ENCODE measurements at regions not wholly inside any gene's neighbourhood (a gene's known extent, or its start where the extent isn't known, plus 50 kb on each side); places are given as distances from the start of the nearest gene placed in this dataset.

DNA sequence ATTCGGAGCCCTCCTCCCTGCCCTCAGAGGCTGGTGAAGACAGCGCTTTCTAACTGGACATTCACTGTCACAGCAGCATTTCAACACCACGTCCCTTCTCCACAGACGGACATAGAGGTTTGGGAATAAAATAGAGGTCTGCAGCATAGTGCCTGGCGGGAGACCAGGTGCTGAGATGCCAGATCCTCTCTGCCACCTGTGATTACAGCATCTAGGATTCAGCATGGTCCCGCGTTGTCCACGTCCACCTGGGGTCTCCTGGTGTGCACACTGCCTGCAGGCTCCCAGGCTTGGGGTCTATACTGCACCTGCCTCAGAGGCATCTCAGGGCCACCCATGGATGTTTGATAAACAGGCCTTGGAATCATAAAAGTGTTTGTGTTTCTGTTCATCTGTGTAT, 175.5 kb downstream of the TMEM18 start:
- ATAC-seq (0 out of 3 replicates have a peak, but pooled peaks have one; percentile 22), FAIRE-seq (no peak), DNase-seq (ENCODE audit: low spot score) (no peak)
- H3K27ac ChIP-seq (ENCODE audit: extremely low read length, insufficient read depth, low read length), result no peak overlapping the region
- peaks cover 0 to 70% of the 10 kb centered on the region in 2 experiments; a peak in 4 of 5 replicates for H3K27me3 ChIP-seq (ENCODE audit: control insufficient read depth in 1 of 2, insufficient read depth in 2 of 2, low read length in 2 of 2)
- in situ Hi-C loops (cut with HindIII; ENCODE audit: extremely low pct_ligation_motif_present, low pct_unique_long_range_greater_than_20kb) (no loop called here), intact Hi-C loops (cut with micrococcal nuclease; ENCODE audit: unreplicated experiment) (no loop called here)
- no TSS peak for BruUV-seq (replicated peaks)
- no peaks in the 10 kb centered on the region for H3K36me3 ChIP-seq (replicated peaks in 1 of 2; ENCODE audit: control insufficient read depth in 1 of 2, insufficient read depth in 2 of 2, low read length in 2 of 2)
- H3K79me2 ChIP-seq (ENCODE audit: insufficient read depth, low read length), result no peaks in the 10 kb centered on the region
- no peaks in the 10 kb centered on the region for H4K20me1 ChIP-seq (ENCODE audit: insufficient read depth, low read length)
- no peak overlapping the region for H3K4me2 ChIP-seq (ENCODE audit: low read depth, low read length)
- H3K4me3 ChIP-seq (replicated peaks in 1 of 3; ENCODE audit: insufficient read depth in 1 of 3, low read depth in 2 of 3, low read length in 3 of 3), result no peak overlapping the region
- 17% methylated on average over 8 of the region's 8 CpGs for WGBS (ENCODE audit: low lambda C conversion rate)
- no peak overlapping the region for H2AFZ ChIP-seq (ENCODE audit: low read length)
- ChIA-PET POLR2A (no interaction called here), CTCF (ENCODE audit: low intra/inter-chr PET ratio, low total read pairs) (no interaction called here)
- TF ChIP-seq NONO (IDR thresholded peaks at IDR 0.05) (no peak), NONO (CRISPR knock-in tag; conservative IDR thresholded peaks at IDR 0.05) (no peak)
- TF ChIP-seq, protein P1, sequence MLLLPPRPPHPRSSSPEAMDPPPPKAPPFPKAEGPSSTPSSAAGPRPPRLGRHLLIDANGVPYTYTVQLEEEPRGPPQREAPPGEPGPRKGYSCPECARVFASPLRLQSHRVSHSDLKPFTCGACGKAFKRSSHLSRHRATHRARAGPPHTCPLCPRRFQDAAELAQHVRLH (CRISPR knock-in tag; IDR thresholded peaks at IDR 0.05; ENCODE audit: borderline replicate concordance, low read depth), result no peak
- H3K9ac ChIP-seq (ENCODE audit: insufficient read depth, low read depth, low read length), result no peak overlapping the region
- H3K4me1 ChIP-seq (ENCODE audit: insufficient read depth, low read length), result no peaks in the 10 kb centered on the region
- H3K9me3 ChIP-seq (ENCODE audit: low read length), result no peaks in the 10 kb centered on the region

DNA sequence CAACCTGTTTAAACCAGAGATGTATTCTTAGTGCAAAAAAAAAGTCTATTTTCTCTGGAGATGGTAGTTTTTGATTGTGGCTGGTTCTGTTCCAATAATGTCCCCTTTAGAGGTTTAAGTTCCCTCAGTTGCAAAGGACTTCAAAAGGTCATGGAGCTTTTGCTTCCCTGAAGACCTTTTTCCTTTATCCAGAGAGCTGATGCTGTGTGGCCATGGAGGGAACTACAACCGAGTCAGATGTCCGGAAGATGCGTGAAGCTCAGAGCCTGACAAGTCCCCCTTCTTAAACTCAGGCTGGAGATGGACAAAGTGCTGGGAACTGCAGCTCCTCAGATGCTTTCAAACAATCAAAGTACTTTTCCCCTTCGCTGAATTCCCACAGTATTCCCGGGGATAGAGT, 176.1 kb downstream of the TMEM18 start:
- H3K79me2 ChIP-seq (ENCODE audit: insufficient read depth, low read length), result no peaks in the 10 kb centered on the region
- TF ChIP-seq, protein P2, sequence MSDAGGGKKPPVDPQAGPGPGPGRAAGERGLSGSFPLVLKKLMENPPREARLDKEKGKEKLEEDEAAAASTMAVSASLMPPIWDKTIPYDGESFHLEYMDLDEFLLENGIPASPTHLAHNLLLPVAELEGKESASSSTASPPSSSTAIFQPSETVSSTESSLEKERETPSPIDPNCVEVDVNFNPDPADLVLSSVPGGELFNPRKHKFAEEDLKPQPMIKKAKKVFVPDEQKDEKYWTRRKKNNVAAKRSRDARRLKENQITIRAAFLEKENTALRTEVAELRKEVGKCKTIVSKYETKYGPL (CRISPR knock-in tag; IDR thresholded peaks at IDR 0.05), result no peak
- no peak overlapping the region for H3K4me3 ChIP-seq (replicated peaks in 1 of 3; ENCODE audit: insufficient read depth in 1 of 3, low read depth in 2 of 3, low read length in 3 of 3)
- no TSS peak for BruUV-seq (replicated peaks)
- H3K27me3 ChIP-seq (ENCODE audit: control insufficient read depth in 1 of 2, insufficient read depth in 2 of 2, low read length in 2 of 2), result peaks cover 0 to 68% of the 10 kb centered on the region in 2 experiments; a peak in 4 of 5 replicates
- no peak overlapping the region for H3K4me2 ChIP-seq (ENCODE audit: low read depth, low read length)
- H3K36me3 ChIP-seq (replicated peaks in 1 of 2; ENCODE audit: control insufficient read depth in 1 of 2, insufficient read depth in 2 of 2, low read length in 2 of 2), result no peaks in the 10 kb centered on the region
- ATAC-seq, result peak; percentile 91
- DNase-seq (ENCODE audit: low spot score), result no peak
- intact Hi-C loops (cut with micrococcal nuclease; ENCODE audit: unreplicated experiment) (no loop called here), in situ Hi-C loops (cut with HindIII; ENCODE audit: extremely low pct_ligation_motif_present, low pct_unique_long_range_greater_than_20kb) (no loop called here)
- no peak overlapping the region for H3K9ac ChIP-seq (ENCODE audit: insufficient read depth, low read depth, low read length)
- H2AFZ ChIP-seq (ENCODE audit: low read length), result no peak overlapping the region
- 2% methylated on average over 5 of the region's 5 CpGs for WGBS (ENCODE audit: low lambda C conversion rate)
- FAIRE-seq, result peak; percentile 51
- POLR2A ChIA-PET, result no interaction called here
- no peaks in the 10 kb centered on the region for H4K20me1 ChIP-seq (ENCODE audit: insufficient read depth, low read length)
- H3K9me3 ChIP-seq (ENCODE audit: low read length), result no peaks in the 10 kb centered on the region
- H3K4me1 ChIP-seq (ENCODE audit: insufficient read depth, low read length), result no peaks in the 10 kb centered on the region
- H3K27ac ChIP-seq (ENCODE audit: extremely low read length, insufficient read depth, low read length), result no peak overlapping the region
- CTCF ChIA-PET (ENCODE audit: low intra/inter-chr PET ratio, low total read pairs), result no interaction called here

All from HepG2 (cell line).